Fibroblast of mammary gland (primary cell): ENCODE measurements at regions not wholly inside any gene's neighbourhood (a gene's known extent, or its start where the extent isn't known, plus 50 kb on each side); places are given as distances from the start of the nearest gene placed in this dataset.

Experiments used
- DNase-seq: peaks from one replicate; pipeline ENCODE4 v3.0.0-alpha.2; 2010; ENCODE audit warnings: low read depth
- H3K4me3 ChIP-seq: 2 replicates; pipeline ENCODE4 v1.5.1; 2011; ENCODE audit warnings: low read depth, mild to moderate bottlenecking, low read length, moderate library complexity; ENCODE audit not compliant: control insufficient read depth
- TF ChIP-seq, protein P1 (sequence below): conservative IDR thresholded peaks from 2 replicates; pipeline ENCODE4 v1.5.1; 2011; ENCODE audit warnings: low read depth, low read length, inconsistent platforms; ENCODE audit not compliant: control insufficient read depth, insufficient read depth

DNA sequence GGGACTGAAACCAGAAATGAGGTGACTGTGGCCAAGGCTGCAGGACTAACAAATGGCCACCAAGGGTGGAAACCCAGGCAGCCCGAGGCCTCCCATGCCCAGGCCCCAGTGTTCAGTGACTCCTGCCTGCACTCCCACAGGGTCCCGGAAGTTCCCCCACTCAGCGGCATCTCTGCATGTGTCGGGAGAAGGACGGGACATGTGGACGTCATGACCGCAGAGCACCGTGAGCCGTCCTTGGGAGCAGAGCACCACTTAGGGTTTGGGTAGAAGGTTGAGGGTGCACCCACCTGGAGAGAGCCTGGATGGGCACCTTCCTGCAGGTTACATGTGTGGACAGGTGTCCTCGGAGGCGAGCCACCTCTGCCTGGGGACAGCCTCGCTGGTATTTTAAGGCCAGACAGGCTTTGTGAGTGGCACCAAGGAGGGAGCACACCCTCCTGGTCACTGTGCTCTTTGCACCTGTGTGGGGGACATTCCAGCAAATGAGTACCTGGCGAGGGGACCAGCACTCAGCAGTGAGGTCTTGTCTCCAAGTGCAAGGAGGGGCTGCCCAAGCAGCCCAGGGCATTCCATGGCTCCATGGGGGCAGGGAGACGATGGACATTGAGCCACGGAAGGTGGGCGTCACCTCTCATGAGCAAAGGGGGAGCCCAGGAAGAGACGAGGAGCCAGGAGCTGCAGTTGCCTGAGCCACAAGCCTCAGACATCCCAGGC lies 95.3 kb upstream of the TCERG1L start:
- TF ChIP-seq, protein P1, sequence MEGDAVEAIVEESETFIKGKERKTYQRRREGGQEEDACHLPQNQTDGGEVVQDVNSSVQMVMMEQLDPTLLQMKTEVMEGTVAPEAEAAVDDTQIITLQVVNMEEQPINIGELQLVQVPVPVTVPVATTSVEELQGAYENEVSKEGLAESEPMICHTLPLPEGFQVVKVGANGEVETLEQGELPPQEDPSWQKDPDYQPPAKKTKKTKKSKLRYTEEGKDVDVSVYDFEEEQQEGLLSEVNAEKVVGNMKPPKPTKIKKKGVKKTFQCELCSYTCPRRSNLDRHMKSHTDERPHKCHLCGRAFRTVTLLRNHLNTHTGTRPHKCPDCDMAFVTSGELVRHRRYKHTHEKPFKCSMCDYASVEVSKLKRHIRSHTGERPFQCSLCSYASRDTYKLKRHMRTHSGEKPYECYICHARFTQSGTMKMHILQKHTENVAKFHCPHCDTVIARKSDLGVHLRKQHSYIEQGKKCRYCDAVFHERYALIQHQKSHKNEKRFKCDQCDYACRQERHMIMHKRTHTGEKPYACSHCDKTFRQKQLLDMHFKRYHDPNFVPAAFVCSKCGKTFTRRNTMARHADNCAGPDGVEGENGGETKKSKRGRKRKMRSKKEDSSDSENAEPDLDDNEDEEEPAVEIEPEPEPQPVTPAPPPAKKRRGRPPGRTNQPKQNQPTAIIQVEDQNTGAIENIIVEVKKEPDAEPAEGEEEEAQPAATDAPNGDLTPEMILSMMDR: no peak
- DNase-seq: no peak
- H3K4me3 ChIP-seq: no peak overlapping the region

DNA sequence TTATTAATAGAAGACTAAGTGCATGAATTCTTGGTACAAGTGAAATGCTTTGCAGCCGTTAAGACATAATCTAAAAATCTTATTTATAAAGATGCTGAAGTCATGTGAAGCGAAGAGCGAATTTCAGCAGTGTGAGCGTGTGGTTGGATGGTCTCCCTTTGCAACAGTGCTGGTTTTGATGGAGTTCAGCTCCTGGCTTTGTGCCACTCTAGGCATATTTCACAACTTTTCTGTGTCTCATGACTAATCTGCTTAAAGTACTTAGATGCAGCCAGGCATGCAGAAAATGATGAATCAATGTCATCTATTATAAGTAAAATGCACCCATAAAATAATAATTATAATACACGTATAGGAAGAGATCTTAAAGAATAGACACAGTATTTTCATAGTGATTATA lies 107.2 kb upstream of the TCERG1L start:
- no peak for DNase-seq
- no peak overlapping the region for H3K4me3 ChIP-seq
- TF ChIP-seq, protein P1: no peak

DNA sequence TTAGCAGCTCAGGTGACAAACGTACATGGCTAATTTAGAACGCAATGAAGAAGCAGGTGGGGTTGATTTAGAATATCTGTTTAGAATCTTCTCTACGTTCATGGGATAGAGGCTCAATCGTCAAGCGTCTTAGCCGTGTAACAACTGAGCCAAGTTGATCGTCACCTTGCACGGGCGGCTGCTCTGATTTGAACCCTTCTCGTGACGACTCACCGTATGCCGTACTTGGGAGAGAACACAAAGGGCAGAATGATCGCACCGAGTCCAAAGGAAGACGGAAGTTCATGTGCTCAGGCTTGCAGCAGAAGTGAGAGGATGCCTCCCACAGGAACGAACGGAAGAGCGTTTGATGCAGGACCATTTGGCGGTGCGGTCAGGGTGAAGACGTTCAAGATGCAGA lies 108.3 kb upstream of the TCERG1L start:
- no peak overlapping the region for H3K4me3 ChIP-seq
- no peak for DNase-seq
- TF ChIP-seq, protein P1: no peak

DNA sequence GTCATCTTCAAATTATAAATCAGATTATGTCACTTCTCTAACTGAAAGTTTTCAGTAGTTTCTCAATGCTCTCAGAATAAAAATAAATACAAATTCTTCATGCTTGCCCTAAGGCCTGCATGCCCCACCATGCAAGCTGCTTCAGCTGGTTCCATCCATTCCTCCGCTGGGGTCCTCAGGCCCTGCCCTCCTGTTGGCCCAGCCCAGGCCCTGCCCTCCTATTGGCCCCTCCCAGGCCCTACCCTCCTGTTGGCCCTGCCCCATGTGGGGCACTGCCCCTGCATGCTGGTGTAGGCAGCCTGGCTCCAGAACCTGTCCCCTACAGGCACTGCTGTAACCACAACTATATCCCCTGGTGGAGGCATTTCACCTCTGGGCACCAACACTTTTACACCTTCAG lies 109.3 kb upstream of the TCERG1L start:
- TF ChIP-seq, protein P1: no peak
- H3K4me3 ChIP-seq: no peak overlapping the region
- DNase-seq: no peak

DNA sequence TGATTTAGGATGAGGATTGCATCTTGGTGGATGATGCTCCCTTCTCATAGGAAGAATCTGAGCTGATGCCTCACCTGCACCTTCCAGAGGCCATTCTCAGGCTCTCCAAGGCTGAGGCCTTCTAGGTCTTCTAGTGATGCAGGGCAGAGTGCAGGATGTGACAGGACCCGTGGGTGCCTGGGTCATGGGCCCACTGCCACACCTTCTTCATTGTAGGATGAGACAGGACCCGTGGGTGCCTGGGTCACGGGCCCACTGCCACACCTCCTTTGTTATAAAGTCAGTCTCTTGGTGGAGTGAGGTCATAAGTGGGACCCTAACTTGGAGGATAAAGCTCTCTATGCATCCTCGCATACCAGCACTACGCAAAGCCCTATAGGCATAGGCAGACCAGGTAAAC lies 109.9 kb upstream of the TCERG1L start:
- no peak for DNase-seq
- no peak overlapping the region for H3K4me3 ChIP-seq
- TF ChIP-seq, protein P1: no peak

DNA sequence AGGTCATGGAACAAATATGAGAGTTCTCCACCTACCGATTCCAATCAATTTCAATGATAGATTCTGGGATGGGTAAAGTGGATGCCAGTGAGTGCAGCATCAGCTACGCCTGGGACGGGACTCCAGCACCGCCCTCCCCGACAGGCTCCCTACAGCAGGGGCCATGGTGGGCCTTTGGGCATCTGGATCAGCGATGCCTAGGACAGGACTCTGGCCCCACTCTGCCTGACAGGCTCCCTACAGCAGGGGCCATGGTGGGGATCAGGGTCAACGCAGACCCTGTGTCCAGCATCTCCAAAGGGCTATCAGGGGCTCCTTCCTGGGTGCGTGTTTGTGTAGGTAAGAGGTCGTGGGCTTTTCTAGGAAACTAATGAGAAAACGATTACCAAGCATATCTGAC lies 111.2 kb upstream of the TCERG1L start:
- TF ChIP-seq, protein P1: no peak
- H3K4me3 ChIP-seq: no peak overlapping the region
- no peak for DNase-seq

DNA sequence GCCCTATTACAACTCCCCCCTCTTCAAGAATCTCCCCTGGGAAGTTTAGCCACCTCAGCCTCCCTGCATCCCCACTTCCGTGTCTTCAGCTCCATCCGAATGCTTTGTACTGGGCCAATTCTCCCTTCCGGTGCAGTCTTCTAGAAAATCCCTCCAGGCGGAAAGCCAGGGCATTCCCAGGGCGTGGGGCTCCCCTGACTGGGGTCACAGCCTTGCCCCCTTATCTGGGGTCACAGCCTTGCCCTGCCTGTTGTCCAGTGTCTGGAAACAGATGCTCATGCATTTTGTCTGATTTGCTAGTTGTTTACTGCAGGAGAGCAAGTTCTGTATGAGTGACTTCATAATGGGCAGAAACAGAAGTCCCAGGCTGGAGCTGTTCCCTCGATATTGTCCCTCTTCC lies 112.5 kb upstream of the TCERG1L start:
- H3K4me3 ChIP-seq: no peak overlapping the region
- TF ChIP-seq, protein P1: no peak
- DNase-seq: no peak
